ENCODE measurements at regions not wholly inside any gene's neighbourhood (a gene's known extent, or its start where the extent isn't known, plus 50 kb on each side); places are given as distances from the start of the nearest gene placed in this dataset.

DNA sequence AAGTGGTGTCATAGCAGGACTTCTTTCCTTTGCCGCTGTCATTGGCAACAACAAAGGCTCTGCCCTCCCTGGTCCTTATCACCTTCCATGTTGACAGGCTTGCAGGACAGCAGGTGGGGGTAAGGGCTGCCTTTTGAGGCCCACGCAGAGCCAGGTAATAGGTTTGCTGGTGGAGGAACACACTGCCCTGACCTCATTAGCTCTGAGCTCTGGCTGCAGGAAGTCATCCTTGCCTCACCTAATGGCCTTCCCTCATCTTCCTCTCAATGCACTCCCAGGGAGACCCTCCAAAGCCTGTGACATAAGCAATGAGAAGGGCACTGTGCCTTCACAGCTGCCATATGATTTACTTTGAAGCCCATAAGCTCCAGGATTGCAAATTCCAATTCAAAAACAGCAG is 1205.2 kb upstream of the AUTS2 start:
- H3K27ac ChIP-seq: no peak overlapping the region
- WGBS, 4 donors: 43 to 70% (median 61%) methylated on average over 2 of the region's 2 CpGs
- no peaks in the 10 kb centered on the region for H3K4me1 ChIP-seq
- DNase-seq: no peak
- H3K36me3 ChIP-seq: no peaks in the 10 kb centered on the region
- intact Hi-C loops (cut with DNase I): no loop called here
- no peaks in the 10 kb centered on the region for H3K27me3 ChIP-seq
- ATAC-seq: no peak
- H3K9me3 ChIP-seq: no peaks in the 10 kb centered on the region
- TF ChIP-seq, protein P1, sequence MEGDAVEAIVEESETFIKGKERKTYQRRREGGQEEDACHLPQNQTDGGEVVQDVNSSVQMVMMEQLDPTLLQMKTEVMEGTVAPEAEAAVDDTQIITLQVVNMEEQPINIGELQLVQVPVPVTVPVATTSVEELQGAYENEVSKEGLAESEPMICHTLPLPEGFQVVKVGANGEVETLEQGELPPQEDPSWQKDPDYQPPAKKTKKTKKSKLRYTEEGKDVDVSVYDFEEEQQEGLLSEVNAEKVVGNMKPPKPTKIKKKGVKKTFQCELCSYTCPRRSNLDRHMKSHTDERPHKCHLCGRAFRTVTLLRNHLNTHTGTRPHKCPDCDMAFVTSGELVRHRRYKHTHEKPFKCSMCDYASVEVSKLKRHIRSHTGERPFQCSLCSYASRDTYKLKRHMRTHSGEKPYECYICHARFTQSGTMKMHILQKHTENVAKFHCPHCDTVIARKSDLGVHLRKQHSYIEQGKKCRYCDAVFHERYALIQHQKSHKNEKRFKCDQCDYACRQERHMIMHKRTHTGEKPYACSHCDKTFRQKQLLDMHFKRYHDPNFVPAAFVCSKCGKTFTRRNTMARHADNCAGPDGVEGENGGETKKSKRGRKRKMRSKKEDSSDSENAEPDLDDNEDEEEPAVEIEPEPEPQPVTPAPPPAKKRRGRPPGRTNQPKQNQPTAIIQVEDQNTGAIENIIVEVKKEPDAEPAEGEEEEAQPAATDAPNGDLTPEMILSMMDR (IDR thresholded peaks at IDR 0.05): no peak
- TF ChIP-seq POLR2A (IDR thresholded peaks at IDR 0.05): no peak
- H3K4me3 ChIP-seq: no peak overlapping the region

DNA sequence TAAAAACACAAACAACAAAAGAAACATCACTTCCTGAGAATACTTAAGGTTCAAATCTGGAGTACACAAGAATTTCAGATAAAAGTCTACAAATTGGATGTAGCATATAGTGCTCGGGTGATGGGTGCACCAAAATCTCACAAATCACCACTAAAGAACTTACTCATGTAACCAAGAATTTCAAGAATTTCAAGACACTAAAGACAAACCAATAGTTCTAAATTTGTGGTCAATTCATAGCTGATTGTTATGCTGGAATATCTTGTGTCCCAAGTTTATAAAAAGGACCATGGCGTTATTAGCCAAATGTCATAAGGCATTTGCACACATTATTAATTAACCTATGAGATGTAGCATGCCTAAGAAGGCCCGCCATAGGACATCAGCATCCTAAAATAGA is 1204.1 kb upstream of the AUTS2 start:
- Histone ChIP-seq H3K27ac (no peak overlapping the region), H3K4me1 (no peaks in the 10 kb centered on the region), H3K36me3 (no peaks in the 10 kb centered on the region), H3K4me3 (no peak overlapping the region), H3K9me3 (no peaks in the 10 kb centered on the region), H3K27me3 (no peaks in the 10 kb centered on the region)
- TF ChIP-seq POLR2A (IDR thresholded peaks at IDR 0.05): no peak
- TF ChIP-seq, protein P1 (IDR thresholded peaks at IDR 0.05): no peak
- 83 to 91% (median 89%) methylated on average over 3 of the region's 3 CpGs for WGBS, 4 donors
- no peak for ATAC-seq
- intact Hi-C loops (cut with DNase I): no loop called here
- DNase-seq: no peak

DNA sequence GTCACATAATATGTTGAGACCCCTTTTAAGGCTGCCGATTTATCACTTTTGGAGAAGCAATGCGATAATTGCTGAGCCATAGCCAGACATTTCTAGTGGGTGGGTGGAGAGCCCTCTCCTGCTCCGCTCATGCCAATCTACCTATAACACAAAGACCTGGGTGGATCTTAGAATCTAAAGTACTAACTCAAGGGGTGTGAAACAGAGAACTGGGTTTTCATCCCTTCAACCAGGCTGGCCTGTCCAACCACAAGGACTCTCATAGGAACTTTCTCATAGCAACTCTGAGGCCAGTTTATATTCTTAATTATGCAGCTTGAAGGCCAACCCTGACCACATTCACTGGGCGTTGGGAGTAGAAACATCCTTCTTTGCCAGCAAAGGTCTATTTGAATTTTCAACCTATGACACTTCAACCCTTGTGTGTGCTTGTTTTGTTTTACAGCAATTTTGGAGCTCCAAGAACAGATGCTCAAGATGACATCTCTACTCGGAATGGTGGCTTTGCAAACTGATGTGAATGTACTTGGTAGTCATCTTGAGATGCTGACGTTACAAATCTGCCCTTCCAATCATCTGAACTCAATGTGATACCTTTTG is 1198.2 kb upstream of the AUTS2 start:
- ATAC-seq: no peak
- intact Hi-C loops (cut with DNase I): no loop called here
- H3K9me3 ChIP-seq: no peaks in the 10 kb centered on the region
- H3K4me1 ChIP-seq: no peaks in the 10 kb centered on the region
- no peak for DNase-seq
- H3K27ac ChIP-seq: no peak overlapping the region
- H3K27me3 ChIP-seq: no peaks in the 10 kb centered on the region
- H3K36me3 ChIP-seq: no peaks in the 10 kb centered on the region
- no peak overlapping the region for H3K4me3 ChIP-seq
- no peak for TF ChIP-seq POLR2A (IDR thresholded peaks at IDR 0.05)
- TF ChIP-seq, protein P1 (IDR thresholded peaks at IDR 0.05): no peak
- WGBS, 4 donors: 84 to 86% (median 85%) methylated on average over 6 of the region's 6 CpGs

DNA sequence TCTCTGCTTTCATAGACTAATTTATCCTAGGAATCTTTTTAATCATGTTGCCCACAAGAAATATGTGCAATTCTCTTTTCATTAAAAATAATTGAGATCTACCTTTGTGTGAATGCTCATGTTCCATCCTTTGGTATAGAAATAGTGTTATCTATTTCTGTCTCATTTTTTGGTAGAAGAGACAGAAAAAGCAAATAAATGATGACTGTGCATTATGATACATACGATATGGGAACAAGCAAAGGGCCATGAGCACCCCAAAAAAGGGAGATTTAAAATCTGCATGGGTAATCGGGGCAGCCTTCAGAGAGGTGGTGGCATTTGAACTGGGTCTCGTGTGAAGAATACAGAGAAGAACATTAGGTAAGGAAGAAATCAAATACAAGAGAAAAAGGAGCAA is 1197.5 kb upstream of the AUTS2 start:
- no peaks in the 10 kb centered on the region for H3K4me1 ChIP-seq
- intact Hi-C loops (cut with DNase I): no loop called here
- no peak overlapping the region for H3K27ac ChIP-seq
- H3K9me3 ChIP-seq: no peaks in the 10 kb centered on the region
- no peaks in the 10 kb centered on the region for H3K27me3 ChIP-seq
- WGBS, 4 donors: 78 to 83% (median 81%) methylated on average over 3 of the region's 3 CpGs
- H3K36me3 ChIP-seq: no peaks in the 10 kb centered on the region
- DNase-seq: no peak
- no peak for ATAC-seq
- TF ChIP-seq, protein P1 (IDR thresholded peaks at IDR 0.05): no peak
- TF ChIP-seq POLR2A (IDR thresholded peaks at IDR 0.05): no peak
- H3K4me3 ChIP-seq: no peak overlapping the region
